DMS114 treated with DMSO at 0.1 percent for 48 hours (cell line): ENCODE measurements at regions not wholly inside any gene's neighbourhood (a gene's known extent, or its start where the extent isn't known, plus 50 kb on each side); places are given as distances from the start of the nearest gene placed in this dataset.
"Not testable (repeated sequence)": the region's sequence is repeated elsewhere in the genome, so short reads cannot be mapped to it uniquely, and the experiment has no call there.

Source experiments
- DNase-seq: peaks from one replicate; lab custom pipeline; 2025; ENCODE audit not compliant: unreplicated experiment; lab: John Stamatoyannopoulos, UW

DNA sequence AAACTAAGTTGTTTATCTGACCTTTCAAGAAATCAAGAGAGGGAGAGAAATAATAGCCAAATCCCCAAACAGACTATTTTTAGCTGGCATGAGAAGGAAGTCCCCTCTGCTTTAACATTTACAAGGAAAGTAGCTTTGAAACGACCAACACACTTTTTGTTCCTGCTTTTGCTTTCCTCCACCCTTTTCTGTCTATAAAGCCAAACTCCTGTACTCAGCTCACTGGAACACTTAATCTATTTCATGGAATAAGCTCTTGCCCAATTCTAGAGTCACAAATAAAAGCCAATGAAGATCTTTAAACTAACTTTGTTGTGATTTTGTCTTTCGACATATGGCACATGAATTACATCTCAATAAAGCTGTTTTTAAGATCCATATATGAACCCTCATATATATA is 86.8 kb upstream of the CCDC71L start:
- DNase-seq: no peak

DNA sequence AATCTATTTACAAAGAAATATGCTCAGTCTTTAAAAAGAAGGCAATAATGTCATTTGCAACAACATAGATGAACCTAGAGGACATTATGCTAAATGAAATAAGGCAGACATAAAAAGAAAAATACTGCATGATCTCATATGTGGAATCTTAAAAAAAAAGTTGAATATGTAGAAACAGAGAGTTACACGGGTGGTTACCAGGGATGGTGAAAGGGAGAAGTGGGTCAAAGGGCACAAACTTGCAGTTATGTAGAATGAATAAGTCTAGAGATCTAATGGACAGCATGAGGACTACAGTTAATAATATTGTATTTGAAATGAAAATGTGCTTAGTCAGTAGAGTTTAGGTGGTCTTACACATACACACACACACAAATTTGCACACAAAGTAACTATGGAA is 88.2 kb upstream of the CCDC71L start:
- no peak for DNase-seq

DNA sequence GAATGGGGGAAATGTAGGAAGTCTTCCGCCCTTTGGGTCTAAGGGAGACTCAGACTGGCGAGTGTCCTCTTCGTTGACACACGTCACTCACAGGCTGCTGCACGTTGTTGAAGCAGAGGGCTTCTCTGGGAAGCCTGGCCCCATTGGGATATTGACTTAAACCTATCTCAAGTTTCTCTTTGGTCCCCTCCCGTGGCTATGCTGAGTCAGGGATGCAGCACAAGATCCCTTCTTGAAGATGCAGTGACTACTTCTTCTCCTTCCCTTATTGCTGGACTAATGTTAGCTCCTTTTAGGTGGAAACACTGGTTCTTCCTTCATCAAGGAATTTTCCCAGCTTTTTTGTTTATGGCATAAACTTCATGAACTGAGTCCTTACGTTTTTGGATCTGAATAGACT is 89.8 kb upstream of the CCDC71L start:
- no peak for DNase-seq

DNA sequence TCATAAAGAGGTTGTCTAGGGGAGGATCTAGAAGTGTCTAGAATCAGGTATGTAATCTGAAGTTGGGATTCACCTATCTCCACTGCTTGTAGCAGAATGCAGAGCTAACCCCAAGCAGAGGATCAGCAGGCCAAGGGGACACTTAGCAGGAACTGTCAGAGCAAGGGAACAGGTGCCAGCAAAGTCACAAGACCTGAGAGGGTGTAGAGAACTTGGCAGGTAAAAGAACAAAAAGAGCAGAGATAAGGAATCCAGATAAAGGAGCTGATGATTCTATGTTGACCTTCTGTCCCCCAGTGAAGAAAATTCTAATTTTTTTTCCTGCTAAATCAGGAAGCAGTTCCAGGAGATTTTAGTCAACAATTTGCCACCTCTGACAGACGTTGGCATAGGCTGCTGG is 91.4 kb upstream of the CCDC71L start:
- no peak for DNase-seq

DNA sequence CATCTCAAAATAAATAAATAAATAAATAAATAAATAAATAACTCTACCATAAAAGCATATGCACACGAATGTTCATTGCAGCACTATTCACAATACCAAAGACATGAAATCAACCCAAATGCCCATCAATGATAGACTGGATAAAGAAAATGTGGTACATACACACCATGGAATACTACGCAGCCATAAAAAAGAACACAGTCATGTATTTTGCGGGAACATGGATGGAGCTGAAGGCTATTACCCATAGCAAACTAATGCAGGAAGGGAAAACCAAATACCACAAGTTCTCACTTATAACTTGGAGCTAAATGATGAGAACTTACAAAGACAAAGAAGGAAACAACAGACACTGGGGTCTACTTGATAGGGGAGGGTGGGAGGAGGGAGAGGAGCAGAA is 94.1 kb upstream of the CCDC71L start:
- DNase-seq: not testable (repeated sequence)

DNA sequence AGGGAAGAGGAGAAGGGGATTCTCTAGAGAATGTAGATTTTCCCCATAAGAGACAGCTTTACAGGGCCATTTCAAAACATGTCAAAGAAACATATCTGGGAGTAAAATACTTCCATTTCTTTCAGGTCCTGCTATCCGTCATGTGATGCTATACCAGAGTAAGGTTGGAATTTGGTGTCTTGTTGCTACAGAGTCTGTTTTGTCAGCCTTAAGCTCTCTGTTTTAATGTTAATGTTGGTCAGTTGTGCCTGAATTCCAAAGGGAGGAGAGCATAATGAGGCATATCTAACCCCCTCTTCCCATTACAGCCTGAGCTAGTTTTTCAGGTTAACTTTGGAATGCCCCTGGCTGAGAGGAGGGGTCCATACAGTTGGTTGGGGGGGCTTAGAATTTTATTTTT is 94.7 kb upstream of the CCDC71L start:
- DNase-seq: no peak

DNA sequence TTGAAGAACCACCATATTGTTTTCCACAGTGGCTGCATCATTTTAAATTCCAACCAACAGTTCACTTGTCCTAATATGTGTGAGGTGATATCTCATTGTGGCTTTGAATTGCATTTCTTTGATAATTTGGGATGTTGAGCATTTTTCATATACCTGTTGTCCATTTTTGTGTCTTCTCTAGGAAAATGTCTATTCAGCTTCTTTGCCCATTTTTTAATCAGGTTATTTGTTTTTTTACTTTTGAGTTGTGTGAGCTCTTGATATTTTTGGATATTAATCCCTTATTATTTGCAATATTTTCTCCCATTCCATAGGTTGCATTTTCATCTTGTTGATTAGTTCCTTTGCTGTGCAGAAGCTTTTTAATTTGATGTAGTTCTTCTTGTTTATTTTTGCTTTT is 95.1 kb upstream of the CCDC71L start:
- no peak for DNase-seq

DNA sequence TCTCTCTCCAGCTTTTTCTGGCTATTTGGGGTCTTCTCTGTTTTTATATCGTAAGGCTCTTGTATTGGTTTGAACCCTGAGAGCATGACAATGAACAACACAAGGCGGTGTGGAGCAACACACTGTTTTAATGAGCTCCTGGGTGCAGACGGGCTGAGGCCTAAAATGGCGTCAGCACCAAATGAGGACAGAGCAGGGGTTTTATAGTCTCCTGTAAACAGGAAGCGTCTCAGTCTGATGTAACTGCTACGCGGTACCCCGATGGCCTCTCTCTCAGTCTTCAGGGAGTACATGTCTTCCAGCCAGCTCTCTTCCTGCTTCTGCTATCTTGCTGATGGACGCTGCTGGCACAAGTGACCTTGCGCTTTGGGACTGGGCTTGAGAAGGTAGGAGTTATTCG is 95.9 kb upstream of the CCDC71L start:
- DNase-seq: no peak

DNA sequence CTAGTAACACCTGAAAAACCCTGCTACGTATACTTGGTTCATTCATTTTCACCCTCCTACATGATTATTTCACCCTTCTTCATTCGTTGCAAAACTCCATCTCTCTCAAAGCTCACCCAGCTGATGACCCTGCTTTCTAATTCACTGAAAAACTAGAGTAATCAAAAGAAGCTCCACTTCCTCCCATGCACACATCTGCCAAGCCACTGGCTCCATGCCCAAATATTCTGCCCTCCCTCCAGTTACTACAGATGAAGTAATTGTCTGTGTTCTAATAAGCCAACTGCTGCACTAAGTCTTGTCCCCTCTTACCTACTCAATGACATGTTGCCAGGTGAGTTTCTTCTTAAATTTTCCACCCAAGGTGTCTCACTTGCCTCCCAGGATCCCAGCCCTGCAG is 96.9 kb upstream of the CCDC71L start:
- no peak for DNase-seq

DNA sequence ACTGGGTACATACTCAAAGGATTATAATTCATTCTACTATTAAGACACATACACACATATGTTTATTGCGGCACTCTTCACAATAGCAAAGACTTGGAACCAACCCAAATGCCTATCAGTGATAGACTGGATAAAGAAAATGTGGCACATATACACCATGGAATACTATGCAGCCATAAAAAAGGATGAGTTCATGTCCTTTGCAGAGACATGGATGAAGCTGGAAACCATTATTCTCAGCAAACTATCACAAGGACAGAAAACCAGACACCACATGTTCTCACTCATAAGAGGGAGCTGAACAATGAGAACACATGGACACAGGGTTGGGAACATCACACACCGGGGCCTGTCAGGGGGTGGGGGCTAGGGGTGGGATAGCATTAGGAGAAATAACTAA is 101.9 kb upstream of the CCDC71L start:
- not testable (repeated sequence) for DNase-seq

DNA sequence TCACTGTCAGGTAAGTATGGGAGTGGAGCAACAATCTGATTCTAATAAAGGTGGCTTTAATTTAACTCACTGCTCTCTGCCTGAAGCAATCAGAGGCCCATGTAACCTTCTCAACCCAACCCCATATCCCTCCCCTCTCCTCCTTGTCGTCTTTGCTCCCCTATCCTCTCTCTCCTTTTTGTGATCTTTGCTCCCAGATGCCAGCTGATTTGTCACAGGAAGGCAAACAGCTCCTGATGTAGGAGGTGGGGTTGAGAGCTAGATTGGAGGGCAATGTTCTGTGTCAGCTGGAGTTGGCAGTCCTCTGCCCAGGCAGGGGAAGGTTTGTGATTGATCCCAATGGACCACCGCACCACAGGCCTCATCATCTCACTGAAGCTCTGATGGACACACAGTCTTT is 101.4 kb upstream of the PIK3CG start:
- no peak for DNase-seq

DNA sequence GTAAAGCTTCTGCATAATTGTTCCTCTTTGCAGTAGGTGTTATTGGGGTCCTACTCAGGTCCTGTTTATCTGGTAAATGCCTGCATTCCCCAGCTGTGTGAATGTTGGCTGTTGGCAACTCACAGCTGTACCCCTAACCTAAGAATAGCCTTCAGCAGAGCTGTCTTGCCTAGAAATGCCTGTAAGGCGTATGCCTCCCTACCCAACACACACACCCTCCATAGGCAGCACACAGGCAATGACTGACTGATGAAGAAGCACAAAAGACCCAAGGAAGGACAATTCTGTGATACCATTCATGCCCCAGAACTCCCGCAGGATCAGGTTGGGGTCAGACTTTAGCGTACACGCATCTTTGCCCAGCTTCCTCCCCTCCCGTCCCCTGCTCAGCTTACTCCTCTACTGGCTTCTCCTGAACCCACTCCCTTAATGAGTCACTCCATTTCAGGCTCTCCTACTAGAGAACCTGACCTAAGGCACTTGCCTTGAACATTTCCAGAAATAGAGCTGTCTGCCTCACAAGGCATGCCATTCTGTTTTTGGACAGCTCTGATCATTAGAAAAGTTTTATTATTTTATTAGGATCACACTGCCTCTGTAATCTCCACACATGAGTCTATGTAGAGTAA is 99.2 kb upstream of the PIK3CG start:
- no peak for DNase-seq

DNA sequence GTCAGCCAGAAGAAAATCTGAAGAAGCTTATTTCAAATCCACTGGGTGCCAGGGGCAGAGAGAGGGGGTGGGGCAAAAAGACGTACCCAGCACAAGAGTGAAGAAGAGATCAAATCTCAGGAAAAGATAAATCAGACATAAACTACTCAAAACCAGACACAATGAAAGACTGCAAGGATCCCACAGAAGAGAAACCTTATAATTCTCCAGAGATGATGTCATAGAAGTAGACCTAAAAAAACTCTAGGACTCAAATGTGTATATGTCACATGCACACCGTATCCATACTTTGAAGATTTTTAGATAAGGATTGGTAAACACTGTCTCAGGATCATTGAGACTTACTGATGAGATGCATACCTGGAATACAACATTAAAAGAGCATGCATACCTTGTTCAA is 98.5 kb upstream of the PIK3CG start:
- no peak for DNase-seq

DNA sequence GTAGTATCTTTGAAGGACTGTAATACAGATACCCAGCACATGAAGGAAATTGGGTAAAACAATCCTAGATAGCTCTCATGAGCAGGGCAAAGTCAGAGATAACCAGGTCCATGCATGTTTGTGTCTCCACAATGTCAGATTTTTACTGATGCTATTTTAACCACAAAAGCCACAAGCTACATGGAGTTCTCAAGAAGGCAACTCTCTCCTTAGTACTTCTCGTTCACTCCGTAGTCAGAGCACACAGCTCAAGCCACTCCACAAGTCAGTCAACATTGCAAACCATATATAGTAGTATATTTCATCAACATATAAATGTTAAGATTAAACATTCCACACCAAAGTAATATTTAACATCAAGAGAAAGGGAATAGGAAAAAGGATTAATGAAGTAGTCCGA is 98.0 kb upstream of the PIK3CG start:
- no peak for DNase-seq

DNA sequence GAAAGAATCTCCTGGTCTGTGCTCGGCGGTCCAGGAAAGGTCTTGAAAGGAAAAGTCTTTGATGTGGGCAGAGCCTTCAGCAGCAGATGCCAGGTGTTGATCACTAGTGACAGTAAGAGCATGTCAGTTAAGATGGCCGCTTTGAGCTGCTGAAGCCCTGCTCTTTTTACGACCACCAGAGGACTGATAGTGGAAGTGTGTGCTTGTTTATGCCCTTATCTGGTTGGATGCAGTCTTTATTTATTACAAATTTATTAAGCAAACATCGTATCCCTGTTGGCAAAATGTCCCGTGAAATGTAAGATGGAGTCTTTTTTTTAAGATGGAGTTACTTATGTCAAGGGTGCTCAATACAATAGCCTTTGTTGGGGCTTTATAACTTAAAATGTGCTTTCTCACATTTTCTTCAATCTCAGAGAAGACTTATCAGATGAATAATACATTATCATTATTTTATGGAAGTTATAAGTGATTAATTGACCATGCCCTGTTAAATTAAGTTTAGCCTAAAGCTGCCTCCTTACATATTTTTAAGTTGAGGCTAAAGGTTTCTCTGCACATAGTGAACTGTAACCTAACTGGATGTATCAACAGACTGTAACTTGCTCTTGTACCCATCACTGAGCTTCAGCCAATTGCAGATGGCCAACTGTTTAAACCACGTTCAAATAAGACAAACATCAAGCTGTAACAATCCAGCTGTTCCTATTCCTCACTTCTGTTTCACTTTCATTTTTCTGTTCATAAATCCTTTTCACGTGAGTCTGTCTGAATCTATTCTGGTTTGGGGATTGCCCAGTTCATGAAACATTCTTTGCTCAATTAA is 97.4 kb upstream of the PIK3CG start:
- DNase-seq: no peak

DNA sequence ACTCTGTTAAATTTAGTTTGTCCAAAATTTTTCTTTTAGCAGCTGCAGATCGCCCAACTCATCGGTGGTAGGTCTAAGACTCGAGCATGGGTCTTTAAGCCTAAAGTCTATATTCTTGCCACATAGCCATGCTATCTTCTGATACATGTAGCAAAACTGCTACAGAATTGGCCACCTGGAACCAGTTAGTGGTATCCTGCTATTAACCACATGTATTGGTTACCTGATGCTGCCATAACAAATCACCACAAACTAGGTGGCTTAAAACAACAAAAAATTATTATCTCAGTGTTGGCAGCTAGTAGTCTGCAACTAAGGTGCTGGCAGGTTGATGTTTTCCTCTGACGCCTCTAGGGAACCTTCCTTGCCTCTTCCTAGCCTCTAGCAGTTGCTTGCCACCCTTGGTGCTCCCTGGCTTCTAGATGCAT is 96.7 kb upstream of the PIK3CG start:
- DNase-seq: no peak

DNA sequence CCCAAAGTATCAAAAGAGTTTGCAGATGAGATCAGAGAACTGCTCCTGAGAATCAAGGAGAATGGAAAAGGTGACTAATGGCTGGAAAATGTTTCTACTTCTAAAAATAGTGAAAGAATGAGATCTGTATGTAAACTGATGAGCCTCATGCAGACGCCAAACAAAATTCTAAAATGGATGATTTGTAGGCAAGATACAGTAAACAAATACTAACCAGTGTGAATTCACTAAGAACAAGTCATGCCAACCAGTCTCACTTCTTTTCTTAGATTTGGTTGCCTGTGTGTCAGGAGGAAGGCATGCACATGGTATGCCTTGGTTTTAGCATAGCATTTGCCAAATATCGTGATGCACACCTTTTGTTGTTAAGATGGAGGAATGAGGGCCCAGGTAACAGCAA is 94.9 kb upstream of the PIK3CG start:
- no peak for DNase-seq

DNA sequence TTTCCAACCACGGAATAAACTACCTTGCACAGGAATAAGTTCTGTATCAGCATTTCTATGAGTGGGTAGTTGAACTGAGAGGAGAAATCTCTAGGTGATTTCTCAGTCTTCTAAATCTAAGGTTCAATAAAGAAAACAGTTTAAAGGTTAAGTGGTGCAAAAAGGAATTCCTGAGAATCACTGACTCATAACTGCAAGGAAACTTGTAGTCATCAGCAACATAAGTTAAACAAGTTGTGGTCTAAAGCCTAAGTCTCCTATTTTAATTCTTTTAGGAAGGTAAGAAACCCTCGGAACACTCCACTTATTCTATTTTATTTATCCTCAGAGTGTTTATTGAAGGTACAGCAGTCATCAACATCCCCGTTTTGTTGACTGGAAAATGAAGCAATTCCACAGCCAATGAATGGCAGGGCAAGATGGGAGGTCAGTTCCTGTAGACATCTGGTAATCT is 92.4 kb upstream of the PIK3CG start:
- no peak for DNase-seq

DNA sequence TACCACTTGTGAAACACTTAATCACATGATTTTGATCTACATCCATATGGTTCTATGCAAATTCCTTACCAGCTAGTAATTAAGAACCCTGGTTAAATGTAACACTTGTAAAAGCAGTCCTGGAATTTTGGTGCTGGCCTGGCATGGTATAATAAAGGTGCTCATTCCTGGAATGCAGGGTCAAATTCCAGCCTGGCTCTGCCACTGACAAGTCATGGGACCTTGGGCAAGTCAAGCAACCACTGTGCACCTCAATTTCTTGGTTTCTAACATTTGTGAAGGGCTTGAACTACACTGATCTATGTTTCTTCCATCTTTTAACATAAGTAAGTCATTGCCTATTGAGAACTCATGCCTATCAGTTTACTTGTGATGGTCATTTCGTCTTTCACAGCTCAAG is 91.9 kb upstream of the PIK3CG start:
- no peak for DNase-seq

DNA sequence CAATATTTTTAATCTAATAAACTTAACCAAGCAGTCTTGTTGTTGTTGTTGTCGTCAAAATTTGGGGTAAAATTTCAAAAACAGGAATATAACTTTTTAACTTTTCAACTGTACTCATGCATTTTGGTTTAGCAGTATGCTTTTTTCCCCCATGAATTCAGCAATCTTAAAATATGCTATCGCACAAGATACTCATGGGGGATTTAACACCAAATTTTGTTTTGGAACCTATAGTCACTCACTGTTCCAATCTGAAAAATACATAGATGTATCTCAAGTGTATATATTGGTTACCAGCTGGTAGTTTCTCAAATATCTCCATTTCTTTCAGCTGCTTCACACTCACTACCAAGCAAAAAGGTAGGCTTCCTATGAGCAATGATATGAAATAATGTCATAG is 91.4 kb upstream of the PIK3CG start:
- DNase-seq: no peak

DNA sequence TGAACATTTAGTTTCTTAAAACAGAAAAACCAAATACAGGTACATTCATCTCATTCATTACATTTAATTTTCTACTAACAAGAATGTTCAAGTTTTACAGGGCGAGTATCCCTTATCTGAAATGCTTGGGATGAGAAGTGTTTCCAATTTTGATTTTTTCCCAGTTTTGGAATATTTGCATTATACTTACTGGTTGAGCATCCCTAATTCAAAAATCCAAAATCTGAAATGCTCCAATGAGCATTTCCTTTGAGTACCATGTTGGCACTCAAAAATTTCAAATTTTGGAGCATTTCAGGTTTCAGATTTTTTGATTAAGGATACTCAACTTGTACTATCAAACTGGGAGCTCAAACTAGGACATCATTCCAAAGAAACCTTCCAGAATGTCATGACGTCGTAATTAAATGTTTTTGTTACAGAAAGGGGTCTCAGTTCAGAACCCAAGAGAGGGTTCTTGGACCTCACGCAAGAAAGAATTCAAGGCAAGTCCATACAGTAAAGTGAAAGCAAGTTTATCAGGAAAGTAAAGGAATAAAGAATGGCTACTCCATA is 90.8 kb upstream of the PIK3CG start:
- DNase-seq: no peak

DNA sequence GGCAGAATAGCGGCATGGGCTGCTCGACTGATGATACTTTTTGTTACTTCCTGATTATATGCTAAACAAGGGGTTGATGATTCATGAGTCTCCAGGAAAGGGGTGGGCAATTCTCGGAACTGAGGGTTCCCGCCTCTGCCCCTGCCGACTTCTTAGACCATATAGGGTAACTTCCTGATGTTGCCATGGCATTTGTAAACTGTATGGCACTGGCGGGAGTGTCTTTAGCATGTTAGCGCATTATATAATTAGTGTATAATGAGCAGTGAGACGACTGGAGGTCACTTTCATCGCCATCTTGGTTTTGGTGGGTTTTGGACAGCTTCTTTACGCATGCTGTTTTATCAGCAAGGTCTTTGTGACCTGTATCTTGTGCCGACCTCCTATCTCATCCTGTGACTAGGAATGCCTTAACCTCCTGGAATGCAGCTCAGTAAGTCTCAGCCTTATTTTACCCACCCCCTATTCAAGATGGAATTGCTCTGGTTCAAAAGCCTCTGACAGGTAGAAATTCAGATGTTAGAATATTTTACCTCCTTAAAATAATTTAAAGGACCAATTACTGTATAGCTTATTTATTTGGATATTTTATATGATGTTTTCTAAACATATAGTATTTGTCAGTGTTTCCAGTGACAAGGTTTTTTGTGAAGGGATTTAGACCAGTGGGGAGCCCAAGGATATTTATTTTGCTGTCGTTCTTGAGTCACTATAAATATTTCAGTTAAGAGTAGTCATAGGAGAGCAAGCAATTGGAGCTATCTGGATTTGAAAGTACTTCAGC is 90.1 kb upstream of the PIK3CG start:
- DNase-seq: no peak
